ENCODE measurements at regions not wholly inside any gene's neighbourhood (a gene's known extent, or its start where the extent isn't known, plus 50 kb on each side); places are given as distances from the start of the nearest gene placed in this dataset.

DNA sequence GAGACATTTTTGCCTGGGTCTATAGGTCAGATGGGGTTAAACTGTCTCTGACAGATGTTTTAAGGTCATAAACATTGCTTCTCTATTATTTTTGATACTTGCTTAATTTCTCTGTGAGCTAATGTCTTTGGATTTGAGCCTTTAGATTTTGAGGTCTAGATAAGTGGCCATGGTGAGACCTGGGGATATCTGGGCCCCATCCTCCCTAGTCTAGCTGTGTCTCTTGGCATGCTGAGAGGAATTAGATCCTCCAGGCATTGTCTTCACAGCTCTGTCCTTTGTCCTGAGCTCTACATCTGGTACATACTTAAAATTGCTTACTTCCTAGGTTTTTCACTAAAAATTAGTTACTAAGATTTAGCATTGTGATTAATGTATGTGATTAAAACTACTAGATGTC is 265.0 kb upstream of the NPSR1 start:
- Histone ChIP-seq H3K4me3 (no peak overlapping the region), H3K9me3 (ENCODE audit: low read depth, low read length) (no peaks in the 10 kb centered on the region), H3K36me3 (ENCODE audit: insufficient read depth, low read length) (no peaks in the 10 kb centered on the region), H3K27ac (no peak overlapping the region), H3K9ac (ENCODE audit: insufficient read length) (no peak overlapping the region)
- TF ChIP-seq FOXP2 (optimal IDR thresholded peaks at IDR 0.05; ENCODE audit: control extremely low read depth, extremely low read length, insufficient read depth): no peak
- no peak for TF ChIP-seq EZH2 (IDR thresholded peaks at IDR 0.05)
- TF ChIP-seq POLR2AphosphoS5 (IDR thresholded peaks at IDR 0.05; ENCODE audit: borderline replicate concordance, low read depth, low read length): no peak
- DNase-seq (ENCODE audit: low read depth, low spot score): no peak

DNA sequence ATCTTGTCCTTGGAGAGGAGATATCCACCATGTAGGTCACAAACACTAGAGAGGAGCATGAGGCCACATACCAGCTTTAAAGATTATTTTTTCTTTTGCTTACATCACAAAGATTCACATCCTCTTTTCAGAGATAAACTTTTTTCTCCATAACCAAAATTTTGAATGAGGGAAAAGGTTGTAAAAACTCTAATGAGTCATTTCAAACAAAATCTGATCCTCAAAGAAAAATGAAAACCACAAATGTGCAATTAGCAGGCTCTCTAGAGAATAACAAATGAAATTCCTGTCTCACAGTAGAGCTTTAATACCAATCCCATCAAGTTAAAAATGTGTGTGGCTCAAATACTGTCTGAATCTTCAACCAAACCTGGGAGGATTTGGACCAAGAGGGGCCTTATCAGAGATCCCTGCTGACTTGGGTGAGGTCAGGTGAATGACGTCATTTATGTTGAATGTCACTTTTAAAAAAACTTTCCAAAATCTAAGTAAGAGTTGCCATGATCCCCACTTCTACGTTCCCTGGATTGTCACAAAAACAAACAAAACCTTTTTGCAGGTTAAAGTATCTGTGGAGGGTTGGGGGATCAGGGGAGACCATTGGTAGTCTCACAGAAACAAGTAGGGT is 261.5 kb upstream of the NPSR1 start:
- TF ChIP-seq FOXP2 (optimal IDR thresholded peaks at IDR 0.05; ENCODE audit: control extremely low read depth, extremely low read length, insufficient read depth): no peak
- no peak for TF ChIP-seq POLR2AphosphoS5 (IDR thresholded peaks at IDR 0.05; ENCODE audit: borderline replicate concordance, low read depth, low read length)
- TF ChIP-seq EZH2 (IDR thresholded peaks at IDR 0.05): no peak
- no peak for DNase-seq (ENCODE audit: low read depth, low spot score)

DNA sequence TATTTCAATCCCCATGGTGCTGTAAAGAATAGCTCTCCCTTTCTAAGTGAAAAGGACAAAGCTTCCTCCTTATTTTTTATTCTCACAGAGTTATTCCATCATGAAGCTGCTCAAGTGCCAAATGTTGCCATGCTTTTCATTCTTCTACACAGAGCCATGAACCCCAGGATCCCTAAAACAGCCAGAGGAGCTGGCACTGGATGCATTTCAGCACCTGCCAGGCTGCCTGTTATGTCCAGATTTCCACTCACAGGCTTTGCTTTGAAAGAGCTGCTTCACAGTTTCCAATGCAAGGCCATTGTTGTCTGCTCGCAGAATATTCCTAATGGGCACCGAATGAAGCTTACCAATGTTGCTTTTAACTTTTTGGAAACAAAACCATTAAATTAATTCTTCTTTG is 256.2 kb upstream of the NPSR1 start:
- DNase-seq (ENCODE audit: low read depth, low spot score): no peak
- H3K4me3 ChIP-seq: no peak overlapping the region
- TF ChIP-seq POLR2AphosphoS5 (IDR thresholded peaks at IDR 0.05; ENCODE audit: borderline replicate concordance, low read depth, low read length) (no peak), EZH2 (IDR thresholded peaks at IDR 0.05) (no peak)
- H3K27ac ChIP-seq: no peak overlapping the region
- H3K9me3 ChIP-seq (ENCODE audit: low read depth, low read length): no peaks in the 10 kb centered on the region
- no peak overlapping the region for H3K9ac ChIP-seq (ENCODE audit: insufficient read length)
- no peaks in the 10 kb centered on the region for H3K36me3 ChIP-seq (ENCODE audit: insufficient read depth, low read length)

More for the DNA sequence above, 261.5 kb upstream of the NPSR1 start:
- Histone ChIP-seq H3K4me3 (no peak overlapping the region), H3K27ac (no peak overlapping the region), H3K9ac (ENCODE audit: insufficient read length) (no peak overlapping the region), H3K36me3 (ENCODE audit: insufficient read depth, low read length) (no peaks in the 10 kb centered on the region), H3K9me3 (ENCODE audit: low read depth, low read length) (no peaks in the 10 kb centered on the region)

DNA sequence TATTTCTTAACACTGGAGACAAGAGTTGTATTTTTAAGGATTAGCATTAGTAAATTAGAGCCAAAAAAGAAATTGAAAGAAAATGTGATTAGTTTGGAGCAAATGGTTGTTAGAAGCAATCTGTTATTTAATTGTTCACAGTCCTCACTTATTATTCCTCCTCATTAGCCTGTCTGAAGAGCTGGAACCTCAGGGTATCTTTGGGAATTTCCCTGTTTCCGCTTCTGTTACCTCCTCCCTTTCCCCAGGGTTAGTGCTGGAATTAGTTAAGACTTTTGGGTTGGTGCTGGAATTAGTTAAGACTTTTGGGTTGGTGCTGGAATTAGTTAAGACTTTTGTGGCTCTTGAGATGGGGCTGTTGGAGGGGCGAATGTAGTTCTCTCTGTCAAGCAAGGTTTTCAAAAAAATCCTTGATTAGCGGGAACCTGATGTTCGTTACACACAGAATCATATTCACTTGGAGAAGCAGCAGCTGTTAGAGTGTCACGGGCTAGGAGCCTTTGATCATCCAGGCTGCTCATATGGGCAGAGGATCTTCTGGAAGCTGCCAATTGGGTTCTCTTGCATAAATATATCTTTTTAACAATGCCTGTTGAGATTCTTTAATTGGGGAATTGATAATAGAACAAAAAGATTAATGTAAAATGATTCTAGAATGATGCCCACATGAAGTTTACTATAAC is 251.0 kb upstream of the NPSR1 start:
- peak overlapping the region; percentile 70; the same call in 1 of the 2 replicates for H3K27ac ChIP-seq
- no peaks in the 10 kb centered on the region for H3K9me3 ChIP-seq (ENCODE audit: low read depth, low read length)
- H3K9ac ChIP-seq (ENCODE audit: insufficient read length): no peak overlapping the region
- no peaks in the 10 kb centered on the region for H3K36me3 ChIP-seq (ENCODE audit: insufficient read depth, low read length)
- peak overlapping the region; percentile 66 for H3K4me3 ChIP-seq
- DNase-seq (ENCODE audit: low read depth, low spot score): peak; percentile 76
- TF ChIP-seq POLR2AphosphoS5 (IDR thresholded peaks at IDR 0.05; ENCODE audit: borderline replicate concordance, low read depth, low read length) (no peak), FOXP2 (optimal IDR thresholded peaks at IDR 0.05; ENCODE audit: control extremely low read depth, extremely low read length, insufficient read depth) (no peak), EZH2 (IDR thresholded peaks at IDR 0.05) (no peak)

DNA sequence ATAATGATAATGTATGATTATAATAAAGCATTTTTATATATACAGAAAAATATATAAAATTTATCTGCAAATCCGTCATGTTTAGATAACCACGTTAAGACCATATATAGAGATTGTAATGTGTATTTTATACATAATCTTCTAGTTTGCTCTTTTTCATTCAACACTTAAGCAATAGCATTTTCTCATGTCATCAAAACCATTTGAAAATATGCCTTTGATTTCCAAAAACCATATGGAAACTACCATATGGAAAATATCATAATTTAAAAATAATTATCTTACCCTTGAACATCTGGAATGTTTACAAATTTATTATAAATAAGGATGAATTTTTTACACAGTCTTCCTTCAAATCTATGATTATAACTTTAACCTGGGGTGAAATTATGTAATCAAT is 250.4 kb upstream of the NPSR1 start:
- no peak overlapping the region; the same call in 1 of the 2 replicates for H3K4me3 ChIP-seq
- no peak overlapping the region for H3K9ac ChIP-seq (ENCODE audit: insufficient read length)
- no peak overlapping the region; the same call in 1 of the 2 replicates for H3K27ac ChIP-seq
- H3K36me3 ChIP-seq (ENCODE audit: insufficient read depth, low read length): no peaks in the 10 kb centered on the region
- TF ChIP-seq FOXP2 (optimal IDR thresholded peaks at IDR 0.05; ENCODE audit: control extremely low read depth, extremely low read length, insufficient read depth): no peak
- TF ChIP-seq POLR2AphosphoS5 (IDR thresholded peaks at IDR 0.05; ENCODE audit: borderline replicate concordance, low read depth, low read length): no peak
- TF ChIP-seq EZH2 (IDR thresholded peaks at IDR 0.05): no peak
- DNase-seq (ENCODE audit: low read depth, low spot score): no peak
- no peaks in the 10 kb centered on the region for H3K9me3 ChIP-seq (ENCODE audit: low read depth, low read length)

DNA sequence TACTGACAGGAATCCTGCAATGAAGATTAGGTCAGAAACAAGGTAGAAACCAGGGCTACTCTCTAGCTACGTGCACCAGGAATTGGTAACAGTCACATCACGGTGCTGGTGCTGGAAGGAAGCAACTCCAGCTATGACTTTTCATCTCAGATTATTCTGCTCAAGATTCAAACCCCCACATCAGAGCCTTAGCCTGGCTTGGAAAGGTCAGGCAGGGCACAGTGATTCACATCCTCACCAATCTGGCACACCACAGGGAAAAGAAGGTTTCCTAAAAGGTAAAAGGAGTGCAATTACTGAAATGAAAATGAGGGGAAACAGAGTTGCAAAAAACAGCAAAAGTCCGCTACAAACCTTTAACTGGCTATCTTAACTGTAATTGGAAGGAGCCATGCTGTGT is 240.2 kb upstream of the NPSR1 start:
- TF ChIP-seq FOXP2 (optimal IDR thresholded peaks at IDR 0.05; ENCODE audit: control extremely low read depth, extremely low read length, insufficient read depth) (no peak), POLR2AphosphoS5 (IDR thresholded peaks at IDR 0.05; ENCODE audit: borderline replicate concordance, low read depth, low read length) (no peak), EZH2 (IDR thresholded peaks at IDR 0.05) (no peak)
- Histone ChIP-seq H3K9me3 (ENCODE audit: low read depth, low read length) (no peaks in the 10 kb centered on the region), H3K27ac (no peak overlapping the region), H3K36me3 (ENCODE audit: insufficient read depth, low read length) (no peaks in the 10 kb centered on the region), H3K4me3 (no peak overlapping the region), H3K9ac (ENCODE audit: insufficient read length) (no peak overlapping the region)
- no peak for DNase-seq (ENCODE audit: low read depth, low spot score)

DNA sequence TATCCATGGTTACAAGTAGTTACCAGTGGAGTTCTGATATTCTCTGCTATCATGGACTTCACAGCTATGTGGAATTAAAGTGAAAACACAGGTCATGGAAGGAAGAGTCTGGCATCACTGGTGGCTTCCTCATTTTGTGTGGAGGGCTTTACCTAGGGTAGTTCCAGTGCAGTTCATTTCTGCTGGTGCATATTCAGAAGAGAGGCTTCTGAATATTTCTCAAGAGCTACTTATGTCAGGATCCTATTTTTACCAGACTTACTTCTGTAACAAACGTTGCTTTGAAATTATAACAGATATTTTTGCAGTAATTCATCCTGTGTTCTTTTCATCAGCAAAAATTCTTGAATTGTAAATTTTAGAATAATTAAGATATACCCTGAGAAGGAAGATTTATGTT is 236.5 kb upstream of the NPSR1 start:
- no peaks in the 10 kb centered on the region for H3K9me3 ChIP-seq (ENCODE audit: low read depth, low read length)
- H3K36me3 ChIP-seq (ENCODE audit: insufficient read depth, low read length): no peaks in the 10 kb centered on the region
- no peak for TF ChIP-seq POLR2AphosphoS5 (IDR thresholded peaks at IDR 0.05; ENCODE audit: borderline replicate concordance, low read depth, low read length)
- no peak for TF ChIP-seq FOXP2 (optimal IDR thresholded peaks at IDR 0.05; ENCODE audit: control extremely low read depth, extremely low read length, insufficient read depth)
- TF ChIP-seq EZH2 (IDR thresholded peaks at IDR 0.05): no peak
- DNase-seq (ENCODE audit: low read depth, low spot score): no peak
- no peak overlapping the region for H3K4me3 ChIP-seq
- no peak overlapping the region for H3K27ac ChIP-seq
- H3K9ac ChIP-seq (ENCODE audit: insufficient read length): no peak overlapping the region

DNA sequence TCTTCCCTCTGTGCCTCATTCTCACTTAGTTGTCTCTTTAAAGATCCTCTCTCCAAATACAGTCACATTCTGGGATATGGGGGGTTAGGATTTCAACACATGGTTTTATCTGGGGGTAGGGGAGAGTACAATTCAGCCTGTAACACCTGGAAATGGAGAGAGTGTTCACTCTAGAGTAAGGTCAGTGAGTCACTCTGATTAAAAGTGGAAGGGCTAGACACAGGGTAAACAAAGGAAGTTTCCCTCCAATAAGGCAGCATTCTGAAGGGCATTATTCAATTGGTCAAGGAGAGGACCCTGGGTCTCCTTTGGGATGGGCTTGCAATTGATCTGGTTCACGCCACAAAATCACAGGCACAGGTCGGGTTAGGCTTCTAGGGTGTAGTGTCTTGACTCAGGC is 232.8 kb upstream of the NPSR1 start:
- Histone ChIP-seq H3K27ac (no peak overlapping the region), H3K36me3 (ENCODE audit: insufficient read depth, low read length) (no peaks in the 10 kb centered on the region), H3K9ac (ENCODE audit: insufficient read length) (no peak overlapping the region), H3K4me3 (no peak overlapping the region), H3K9me3 (ENCODE audit: low read depth, low read length) (no peaks in the 10 kb centered on the region)
- DNase-seq (ENCODE audit: low read depth, low spot score): no peak
- TF ChIP-seq FOXP2 (optimal IDR thresholded peaks at IDR 0.05; ENCODE audit: control extremely low read depth, extremely low read length, insufficient read depth) (no peak), EZH2 (IDR thresholded peaks at IDR 0.05) (no peak), POLR2AphosphoS5 (IDR thresholded peaks at IDR 0.05; ENCODE audit: borderline replicate concordance, low read depth, low read length) (no peak)
